Mesendoderm (in vitro differentiated cells): ENCODE measurements at regions not wholly inside any gene's neighbourhood (a gene's known extent, or its start where the extent isn't known, plus 50 kb on each side); places are given as distances from the start of the nearest gene placed in this dataset.
"Not testable (repeated sequence)": the region's sequence is repeated elsewhere in the genome, so short reads cannot be mapped to it uniquely, and the experiment has no call there.

Source experiments
- DNase-seq: peaks from one replicate; pipeline ENCODE4 v3.0.0; 2013
- H2AK5ac ChIP-seq: 2 replicates; pipeline ENCODE4 v1.6.1; 2013; ENCODE audit warnings: low read length, inconsistent platforms
- H2BK120ac ChIP-seq: 2 replicates; pipeline ENCODE4 v1.6.1; 2013; ENCODE audit warnings: low read depth, mild to moderate bottlenecking, low read length, moderate library complexity, mixed read lengths
- H2BK15ac ChIP-seq: replicated peaks from 2 replicates; pipeline ENCODE4 v1.6.1; 2013; ENCODE audit warnings: low read depth, mild to moderate bottlenecking, moderate library complexity
- H2BK5ac ChIP-seq: 2 replicates; pipeline ENCODE4 v1.6.1; 2013; ENCODE audit warnings: low read length, inconsistent platforms
- H3K18ac ChIP-seq: 2 replicates; pipeline ENCODE4 v1.6.1; 2013; ENCODE audit warnings: mild to moderate bottlenecking, low read length, mixed read lengths
- H3K23ac ChIP-seq: one replicate; pipeline ENCODE4 v1.6.1; 2013; ENCODE audit warnings: low read length
- H3K27ac ChIP-seq: 2 replicates; pipeline ENCODE4 v1.5.1; 2013; ENCODE audit warnings: low read depth, mild to moderate bottlenecking, inconsistent platforms, low read length, moderate library complexity
- H3K27me3 ChIP-seq: 2 replicates; pipeline ENCODE4 v1.6.1; 2013; ENCODE audit warnings: low read length, control low read depth, mild to moderate bottlenecking, inconsistent platforms; ENCODE audit not compliant: insufficient read depth, poor library complexity
- H3K36me3 ChIP-seq: 2 replicates; pipeline ENCODE4 v1.6.1; 2013; ENCODE audit warnings: low read length, inconsistent platforms; ENCODE audit not compliant: control insufficient read depth, insufficient read depth
- H3K4ac ChIP-seq: one replicate; pipeline ENCODE4 v1.6.1; 2013; ENCODE audit warnings: low read depth, mild to moderate bottlenecking, low read length, moderate library complexity
- H3K4me1 ChIP-seq: 2 replicates; pipeline ENCODE4 v1.6.1; 2013; ENCODE audit warnings: low read depth, low read length, inconsistent platforms; ENCODE audit not compliant: control insufficient read depth
- H3K4me2 ChIP-seq: 2 replicates; pipeline ENCODE4 v1.6.1; 2013; ENCODE audit warnings: low read length
- H3K4me3 ChIP-seq: 2 replicates; pipeline ENCODE4 v1.5.1; 2013; ENCODE audit warnings: mild to moderate bottlenecking, low read length
- H3K56ac ChIP-seq: one replicate; pipeline ENCODE4 v1.6.1; 2013; ENCODE audit warnings: low read length
- H3K79me1 ChIP-seq: 2 replicates; pipeline ENCODE4 v1.6.1; 2013; ENCODE audit warnings: low read length, inconsistent platforms
- H3K79me2 ChIP-seq: 2 replicates; pipeline ENCODE4 v1.6.1; 2013; ENCODE audit warnings: mild to moderate bottlenecking, low read length; ENCODE audit not compliant: control insufficient read depth, insufficient read depth
- H3K9ac ChIP-seq: 2 replicates; pipeline ENCODE4 v1.6.1; 2013; ENCODE audit warnings: low read length, inconsistent platforms
- H4K5ac ChIP-seq: one replicate; pipeline ENCODE4 v1.6.1; 2013; ENCODE audit warnings: low read length
- H4K8ac ChIP-seq: one replicate; pipeline ENCODE4 v1.6.1; 2013; ENCODE audit warnings: low read depth, mild to moderate bottlenecking, control low read depth, low read length, moderate library complexity
- WGBS: extraction: QIAGEN DNeasy Blood & Tissue Kit; methylation state at CpG from one replicate; pipeline ENCODE4 v1.1.7; 2013; ENCODE audit warnings: low lambda C conversion rate, missing lambda C conversion rate; ENCODE audit not compliant: insufficient coverage; ENCODE audit errors: extremely low coverage; 5-methylcytosine and 5-hydroxymethylcytosine counted together

DNA sequence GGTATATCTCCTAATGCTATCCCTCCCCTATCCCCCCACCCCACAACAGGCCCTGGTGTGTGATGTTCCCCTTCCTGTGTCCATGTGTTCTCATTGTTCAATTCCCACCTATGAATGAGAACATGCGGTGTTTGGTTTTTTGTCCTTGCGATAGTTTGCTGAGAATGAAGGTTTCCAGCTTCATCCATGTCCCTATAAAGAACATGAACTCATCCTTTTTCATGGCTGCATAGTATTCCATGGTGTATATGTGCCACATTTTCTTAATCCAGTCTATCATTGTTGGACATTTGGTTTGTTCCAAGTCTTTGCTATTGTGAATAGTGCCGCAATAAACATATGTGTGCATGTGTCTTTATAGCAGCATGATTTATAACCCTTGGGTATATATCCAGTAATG lies 77.7 kb upstream of the CXCL13 start:
- H3K9ac ChIP-seq, H3K27me3 ChIP-seq: not testable (repeated sequence)

DNA sequence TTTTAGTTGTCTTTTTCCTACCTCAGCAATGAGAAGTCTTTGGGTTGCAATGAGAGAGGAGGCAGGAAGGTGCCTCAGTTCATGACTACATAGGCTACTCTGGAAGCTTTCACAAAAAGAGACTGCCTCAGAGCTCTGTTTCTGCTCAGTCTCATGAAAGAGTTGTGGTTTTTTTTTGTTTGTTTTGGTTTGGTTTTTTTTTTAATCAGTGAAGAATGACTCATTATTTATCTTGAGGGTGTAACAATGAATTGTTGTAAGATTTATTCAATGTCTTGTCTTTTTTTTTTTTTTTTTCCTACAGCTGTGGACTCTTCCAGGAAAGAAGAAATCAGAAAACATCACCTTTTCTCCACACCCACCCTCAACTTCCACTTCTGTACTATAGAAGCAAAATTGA lies 67.5 kb upstream of the CXCL13 start:
- no peak overlapping the region for H3K27ac ChIP-seq
- no peaks in the 10 kb centered on the region for H3K79me1 ChIP-seq
- no peaks in the 10 kb centered on the region for H3K79me2 ChIP-seq
- no peak overlapping the region for H3K4me2 ChIP-seq
- H2AK5ac ChIP-seq = no peak overlapping the region
- no peak overlapping the region for H3K4ac ChIP-seq
- no peaks in the 10 kb centered on the region for H3K27me3 ChIP-seq
- no peak overlapping the region for H3K4me3 ChIP-seq
- no peak overlapping the region for H4K5ac ChIP-seq
- no peaks in the 10 kb centered on the region for H3K4me1 ChIP-seq
- no peak overlapping the region for H2BK15ac ChIP-seq
- no peak overlapping the region for H3K56ac ChIP-seq
- no peak for DNase-seq
- no peak overlapping the region for H3K23ac ChIP-seq
- H3K9ac ChIP-seq = no peak overlapping the region
- no peak overlapping the region for H2BK5ac ChIP-seq
- no peak overlapping the region for H4K8ac ChIP-seq
- H2BK120ac ChIP-seq = no peak overlapping the region
- H3K36me3 ChIP-seq = no peaks in the 10 kb centered on the region
- H3K18ac ChIP-seq = no peak overlapping the region

More for the DNA sequence above, 77.7 kb upstream of the CXCL13 start:
- not testable (repeated sequence) for H3K27ac ChIP-seq, H3K4me3 ChIP-seq, H3K79me1 ChIP-seq, H3K18ac ChIP-seq, H3K79me2 ChIP-seq, H2BK120ac ChIP-seq, H4K8ac ChIP-seq, H3K23ac ChIP-seq, H2BK15ac ChIP-seq, H2AK5ac ChIP-seq, H4K5ac ChIP-seq, H3K4ac ChIP-seq, DNase-seq, H2BK5ac ChIP-seq, H3K4me1 ChIP-seq, H3K4me2 ChIP-seq, H3K56ac ChIP-seq, H3K36me3 ChIP-seq
- WGBS = no CpG with 5 or more reads among the region's 3 CpGs

DNA sequence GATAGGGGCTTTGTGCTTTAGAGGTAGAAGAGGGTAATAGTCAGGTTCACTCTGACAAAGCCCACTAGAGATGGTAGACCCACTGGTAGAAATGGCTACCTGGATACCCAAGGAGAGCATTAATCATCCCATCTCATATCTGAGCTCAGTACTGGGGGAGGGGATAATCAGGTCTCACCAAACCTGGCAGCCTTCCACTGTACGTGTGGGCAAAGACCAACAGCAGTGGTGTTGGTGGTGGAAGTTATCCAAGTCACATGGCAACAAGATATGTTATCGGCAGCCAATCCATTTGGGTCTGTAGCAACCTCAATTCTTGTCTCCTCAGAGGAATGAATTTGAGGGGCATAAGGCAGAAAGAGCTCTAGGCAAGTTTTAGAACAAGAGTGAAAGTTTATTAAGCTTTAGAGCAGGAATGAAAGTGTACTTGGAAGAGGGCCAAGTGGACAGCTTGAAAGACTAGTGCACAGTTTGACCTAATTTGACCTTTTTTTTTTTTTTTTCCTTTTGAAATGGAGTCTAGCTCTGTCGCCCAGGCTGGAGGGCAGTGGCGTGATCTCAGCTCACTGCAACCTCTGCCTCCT lies 67.0 kb upstream of the CXCL13 start:
- Histone ChIP-seq H3K4me3 (no peak overlapping the region), H3K56ac (no peak overlapping the region), H2BK15ac (no peak overlapping the region), H3K27ac (no peak overlapping the region), H4K8ac (no peak overlapping the region), H4K5ac (no peak overlapping the region), H3K79me1 (no peaks in the 10 kb centered on the region), H2AK5ac (no peak overlapping the region), H3K23ac (no peak overlapping the region), H3K4me1 (no peaks in the 10 kb centered on the region), H3K27me3 (no peaks in the 10 kb centered on the region), H3K4me2 (no peak overlapping the region), H2BK5ac (no peak overlapping the region), H3K79me2 (no peaks in the 10 kb centered on the region), H2BK120ac (no peak overlapping the region), H3K36me3 (no peaks in the 10 kb centered on the region), H3K4ac (no peak overlapping the region), H3K9ac (no peak overlapping the region), H3K18ac (no peak overlapping the region)
- no peak for DNase-seq
- no CpG with 5 or more reads among the region's 4 CpGs for WGBS
